DMS79 treated with DMSO at 0.1 percent for 48 hours (cell line): ENCODE measurements at regions not wholly inside any gene's neighbourhood (a gene's known extent, or its start where the extent isn't known, plus 50 kb on each side); places are given as distances from the start of the nearest gene placed in this dataset.

Experiments
- DNase-seq: peaks from one replicate; lab custom pipeline; 2025; lab: John Stamatoyannopoulos, UW

GRCh38 chr3:72591522-72592421 lies 256.5 kb downstream of the SHQ1 start:
- no peak for DNase-seq

GRCh38 chr3:72590732-72591221 lies 257.5 kb downstream of the SHQ1 start:
- DNase-seq, result no peak

DNA sequence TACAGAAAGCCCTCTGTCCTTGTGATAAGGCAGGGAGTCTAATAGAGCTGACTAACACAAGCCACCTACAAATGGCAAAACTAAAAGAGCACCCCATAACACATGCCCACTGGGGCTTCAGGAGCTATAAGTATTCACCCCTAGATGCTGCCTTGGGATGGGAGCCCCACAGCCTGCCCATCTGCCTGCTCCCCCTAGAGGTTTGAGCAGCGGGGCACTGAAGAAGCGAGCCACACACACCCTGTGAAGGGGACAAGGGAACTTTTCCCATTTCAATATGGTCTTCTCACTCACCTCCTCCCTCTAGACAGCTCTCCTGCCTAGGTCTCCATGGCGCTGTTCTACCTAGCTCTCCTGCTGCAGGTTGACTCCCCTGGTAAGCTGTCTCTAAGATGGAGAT lies 261.0 kb downstream of the SHQ1 start:
- no peak for DNase-seq

DNA sequence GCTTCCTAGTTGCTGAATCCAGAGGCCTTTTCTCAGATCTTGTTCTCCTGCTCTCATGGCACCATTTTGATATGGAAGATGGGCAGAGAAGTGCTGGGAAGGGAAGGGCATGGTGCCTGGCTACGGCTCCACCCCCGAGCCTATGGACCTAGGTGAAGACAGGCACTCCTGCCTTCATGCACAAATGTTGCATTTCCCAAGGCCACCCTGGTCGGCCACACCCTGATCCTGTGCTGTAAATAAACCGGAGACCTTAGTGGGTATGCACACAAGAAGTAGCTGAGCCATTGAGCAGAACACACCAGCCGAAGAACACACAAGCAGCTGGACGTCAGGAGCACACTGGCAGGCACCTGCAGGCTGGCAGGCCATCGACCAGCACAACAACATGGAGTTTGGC lies 261.6 kb downstream of the SHQ1 start:
- DNase-seq, result no peak

DNA sequence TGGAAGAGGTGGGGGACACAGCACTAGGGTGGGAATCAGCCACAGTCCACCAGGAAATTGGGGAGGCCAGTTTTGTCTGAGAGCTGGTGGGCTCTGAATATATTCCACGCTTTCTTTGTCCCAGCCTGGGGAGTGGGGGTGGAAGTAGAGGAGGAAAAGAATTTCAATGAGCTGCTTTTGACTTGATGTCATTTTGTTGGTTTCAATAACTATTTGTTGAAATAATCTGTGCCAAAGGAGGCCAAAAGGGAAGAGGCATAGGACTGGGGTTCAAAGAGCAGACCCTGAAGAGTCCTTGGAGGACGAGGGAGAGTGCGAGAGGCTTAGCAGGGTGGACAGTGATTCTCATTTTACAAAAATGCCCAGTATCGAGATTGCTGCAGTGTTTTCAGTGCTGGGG lies 262.3 kb downstream of the SHQ1 start:
- DNase-seq, result no peak

- no peak for DNase-seq
These were observed 264.0 kb downstream of the SHQ1 start for GRCh38 chr3:72584262-72584661.

GRCh38 chr3:72582963-72583362 lies 265.3 kb downstream of the SHQ1 start:
- DNase-seq, result no peak

- DNase-seq, result no peak
These were observed 265.9 kb downstream of the SHQ1 start for GRCh38 chr3:72582211-72582878.

GRCh38 chr3:72580900-72581299 lies 267.3 kb downstream of the SHQ1 start:
- no peak for DNase-seq

GRCh38 chr3:72580246-72580756 lies 267.9 kb downstream of the SHQ1 start:
- DNase-seq, result no peak

- no peak for DNase-seq
These were observed 268.5 kb downstream of the SHQ1 start for GRCh38 chr3:72579581-72580245.

DNA sequence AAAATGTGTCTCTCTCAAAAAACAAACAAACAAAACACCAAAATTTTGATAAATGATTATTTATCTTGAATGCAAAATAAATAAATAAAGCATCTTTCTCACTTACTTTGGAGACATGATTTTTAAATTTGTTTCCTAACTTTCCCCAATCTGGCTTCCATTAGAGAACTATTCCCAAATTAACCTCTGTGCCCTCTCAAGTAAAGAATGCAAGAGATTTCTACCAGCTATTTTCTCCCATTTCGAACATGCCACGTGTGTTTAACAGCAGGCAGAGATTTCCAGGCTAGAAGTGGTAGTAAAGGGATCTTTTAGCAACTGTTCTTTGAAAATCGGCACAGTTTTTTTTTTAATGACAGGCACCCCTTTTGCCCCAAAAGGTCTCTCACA lies 269.1 kb downstream of the SHQ1 start:
- no peak for DNase-seq

DNA sequence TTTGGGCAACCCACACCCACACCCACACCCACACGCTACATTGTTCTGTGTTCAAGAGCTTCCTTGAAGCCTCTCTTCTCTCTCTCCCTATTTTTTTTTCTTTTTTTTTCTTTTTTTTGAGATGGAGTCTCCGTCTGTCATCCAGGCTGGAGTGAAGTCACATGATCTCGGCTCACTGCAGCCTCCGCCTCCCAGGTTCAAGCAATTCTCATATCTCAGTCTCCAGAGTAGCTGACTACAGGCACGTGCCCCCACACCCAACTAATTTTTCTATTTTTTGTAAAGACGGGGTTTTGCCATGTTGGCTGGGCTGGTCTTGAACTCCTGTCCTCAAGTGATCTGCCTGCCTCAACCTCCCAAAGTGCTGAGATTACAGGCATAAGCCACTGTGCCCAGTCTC lies 271.1 kb downstream of the SHQ1 start:
- DNase-seq, result no peak

DNA sequence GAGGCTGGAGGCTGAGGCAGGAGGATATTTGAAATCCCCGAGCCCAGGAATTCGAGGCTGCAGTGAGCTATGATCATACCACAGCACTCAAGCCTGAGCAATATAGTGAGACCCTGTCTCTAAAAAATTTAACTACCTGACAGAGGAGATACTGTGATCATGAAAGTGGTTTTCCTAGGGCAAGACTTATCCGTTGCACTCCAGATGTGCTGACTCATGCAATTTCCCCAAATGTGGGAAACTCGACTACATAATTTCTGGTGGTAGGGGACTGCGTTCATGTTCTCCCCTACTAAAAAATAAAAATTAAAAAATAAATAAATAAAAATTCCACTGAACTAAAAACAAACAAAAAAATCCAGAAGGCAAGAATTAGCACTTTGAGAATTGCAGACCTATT lies 271.7 kb downstream of the SHQ1 start:
- DNase-seq, result no peak

GRCh38 chr3:72574144-72574543 lies 274.1 kb downstream of the SHQ1 start:
- DNase-seq, result no peak

DNA sequence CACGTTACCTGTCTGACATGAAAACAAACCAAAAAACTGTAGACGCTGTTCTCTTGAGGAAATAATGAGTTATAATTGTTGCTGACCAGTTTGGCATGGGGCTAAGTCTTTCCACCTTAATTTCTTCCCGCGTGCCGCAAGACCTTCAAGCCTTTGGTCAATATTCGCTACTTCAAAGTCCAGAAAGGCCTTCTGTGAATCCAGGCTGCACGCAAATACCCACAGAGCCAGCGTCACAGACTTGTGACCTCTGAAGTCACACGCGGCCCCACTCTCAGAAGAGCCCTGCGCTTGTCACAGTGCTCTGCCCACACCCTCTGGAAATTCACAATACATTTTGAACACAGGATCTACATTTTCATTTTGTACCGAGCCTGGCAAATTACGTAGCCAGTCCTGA lies 275.2 kb downstream of the SHQ1 start:
- no peak for DNase-seq

DNA sequence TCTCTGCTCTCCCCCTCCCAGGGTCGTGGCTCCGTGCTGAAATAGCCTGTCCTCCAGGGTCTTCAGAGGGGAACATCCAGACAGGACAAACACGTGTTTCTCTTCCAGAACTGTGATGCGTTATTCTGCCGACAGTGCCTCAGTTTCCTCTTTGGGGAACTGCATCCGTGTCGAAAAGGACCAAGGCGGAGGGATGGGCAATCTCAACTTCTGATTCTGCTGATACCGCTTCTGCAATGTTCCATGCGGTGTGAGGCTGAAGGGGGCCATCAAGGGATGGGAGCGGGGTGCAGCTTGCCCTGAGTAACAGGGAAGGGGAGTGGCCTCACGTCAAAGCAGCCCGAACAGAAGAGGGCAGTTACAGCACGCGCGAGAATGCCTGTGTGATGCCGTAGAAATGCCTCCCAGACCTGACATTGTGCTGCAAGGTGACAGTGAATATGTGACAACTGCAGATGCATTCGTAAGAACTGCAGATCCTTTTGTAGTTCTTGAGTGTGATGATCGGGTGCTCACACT lies 275.7 kb downstream of the SHQ1 start:
- DNase-seq, result no peak

- DNase-seq, result no peak
These were observed 276.6 kb downstream of the SHQ1 start for GRCh38 chr3:72571638-72572114.

GRCh38 chr3:72571052-72571451 lies 277.2 kb downstream of the SHQ1 start:
- no peak for DNase-seq

DNA sequence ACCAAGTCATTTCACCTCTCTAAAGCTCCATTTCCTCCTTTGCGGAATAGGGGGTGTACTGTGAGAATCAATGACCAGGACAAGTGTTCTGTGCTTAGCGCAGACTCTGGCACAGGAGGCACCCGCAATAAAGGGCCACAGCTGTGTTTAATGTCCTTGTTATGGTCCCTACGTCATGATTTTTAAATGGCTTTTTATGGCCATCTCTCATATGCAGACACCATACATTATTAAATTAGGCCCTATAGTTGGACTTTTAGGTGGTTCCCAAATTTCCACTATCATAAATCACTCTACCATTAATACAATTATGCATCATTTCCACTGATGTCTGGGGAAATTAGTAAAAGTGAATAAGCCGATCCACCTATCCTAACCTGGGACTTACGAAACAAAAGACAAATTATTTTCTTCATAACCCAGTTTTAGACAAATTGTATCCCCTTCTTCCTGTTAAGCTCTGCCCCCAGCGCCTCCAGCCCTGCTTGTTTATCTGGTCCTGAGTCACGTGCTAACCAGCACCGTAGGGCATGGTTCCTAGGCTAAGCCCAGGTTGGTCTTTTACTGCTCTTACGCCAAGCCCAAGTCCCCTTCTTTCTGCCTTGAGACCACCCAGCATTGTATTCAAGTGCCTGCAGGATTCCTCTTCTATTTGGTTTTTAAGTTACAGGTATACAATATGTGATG lies 278.3 kb downstream of the SHQ1 start:
- DNase-seq, result no peak

- no peak for DNase-seq
These were observed 280.2 kb downstream of the SHQ1 start for GRCh38 chr3:72568083-72568482.

DNA sequence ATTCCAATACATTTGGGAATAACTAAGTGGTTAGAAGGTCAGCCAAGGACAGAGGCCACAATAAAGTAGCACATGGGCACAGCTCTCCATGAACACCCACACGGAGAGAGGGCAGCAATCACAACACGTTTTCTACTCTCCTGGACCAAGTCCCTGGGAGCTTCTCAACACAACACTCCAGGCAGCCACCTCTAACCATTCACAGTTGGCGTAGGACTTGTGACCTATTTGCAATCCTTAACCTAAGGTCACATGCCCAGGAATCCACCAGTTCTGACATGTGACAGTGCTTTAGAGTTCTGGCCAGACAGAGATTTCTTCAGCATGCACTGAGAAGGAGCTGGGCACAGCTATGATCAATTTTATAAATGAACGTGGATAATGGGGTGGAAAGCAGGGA lies 280.8 kb downstream of the SHQ1 start:
- no peak for DNase-seq
